Loucy (cell line): ENCODE measurements at regions not wholly inside any gene's neighbourhood (a gene's known extent, or its start where the extent isn't known, plus 50 kb on each side); places are given as distances from the start of the nearest gene placed in this dataset.

Experiments
- H2AFZ ChIP-seq: fragments of 200-600 bp; sonication (generic); 2 replicates; pipeline ENCODE4 v1.6.0; 2016; ENCODE audit warnings: antibody characterized with exemption, mild to moderate bottlenecking, low read length, moderate library complexity
- H3F3A ChIP-seq: fragments of 200-600 bp; 2 replicates; pipeline ENCODE4 v1.6.0; 2016; ENCODE audit warnings: antibody characterized with exemption, low read depth, mild to moderate bottlenecking
- H3K27me3 ChIP-seq: fragments of 200-600 bp; sonication (generic); 2 replicates; pipeline ENCODE4 v1.6.1; 2014; ENCODE audit warnings: low read length, mild to moderate bottlenecking; ENCODE audit not compliant: insufficient read depth, poor library complexity, severe bottlenecking
- H3K36me3 ChIP-seq: fragments of 200-600 bp; sonication (generic); 2 replicates; pipeline ENCODE4 v1.6.1; 2016; ENCODE audit warnings: low read length; ENCODE audit not compliant: insufficient read depth
- H3K4me1 ChIP-seq: fragments of 200-600 bp; sonication (generic); 2 replicates; pipeline ENCODE4 v1.5.1; 2014; ENCODE audit warnings: low read length, mild to moderate bottlenecking; ENCODE audit not compliant: insufficient read depth, poor library complexity, severe bottlenecking
- H3K4me2 ChIP-seq: fragments of 200-600 bp; sonication (generic); 2 replicates; pipeline ENCODE4 v1.6.0; 2014; ENCODE audit warnings: antibody characterized with exemption, low read length, low read depth, mild to moderate bottlenecking; ENCODE audit not compliant: poor library complexity, severe bottlenecking
- H3K4me3 ChIP-seq: fragments of 200-600 bp; sonication (generic); 2 replicates; pipeline ENCODE4 v1.5.1; 2014; ENCODE audit warnings: low read length, mild to moderate bottlenecking, mixed read lengths; ENCODE audit not compliant: poor library complexity, severe bottlenecking
- H3K79me2 ChIP-seq: fragments of 200-600 bp; sonication (generic); 2 replicates; pipeline ENCODE4 v1.6.1; 2014; ENCODE audit warnings: low read length; ENCODE audit not compliant: insufficient read depth
- H3K9ac ChIP-seq: fragments of 200-600 bp; sonication (generic); 2 replicates; pipeline ENCODE4 v1.6.0; 2014; ENCODE audit warnings: mild to moderate bottlenecking, low read depth, low read length, moderate library complexity; ENCODE audit not compliant: poor library complexity, severe bottlenecking
- H3K9me2 ChIP-seq: fragments of 200-600 bp; sonication (generic); replicated peaks from 2 replicates; pipeline ENCODE4 v1.6.1; 2016; ENCODE audit warnings: low read depth, low read length, mixed read lengths
- H3K9me3 ChIP-seq: fragments of 200-600 bp; sonication (generic); 2 replicates; pipeline ENCODE4 v1.6.1; 2014; ENCODE audit warnings: mild to moderate bottlenecking, antibody characterized with exemption, low read length, low read depth; ENCODE audit not compliant: insufficient read depth
- H4K20me1 ChIP-seq: fragments of 200-600 bp; sonication (generic); 2 replicates; pipeline ENCODE4 v1.6.0; 2014; ENCODE audit warnings: antibody characterized with exemption, low read length, mild to moderate bottlenecking; ENCODE audit not compliant: insufficient read depth, poor library complexity, severe bottlenecking
- EZH2phosphoT487 ChIP-seq: fragments of 200-600 bp; IDR thresholded peaks from 2 replicates; pipeline ENCODE4 v1.6.1; 2018; ENCODE audit warnings: antibody characterized with exemption, mild to moderate bottlenecking, moderate library complexity, borderline replicate concordance
- TF ChIP-seq, protein P1 (sequence below): fragments of 200-600 bp; sonication (generic); conservative IDR thresholded peaks from 2 replicates; pipeline ENCODE4 v1.5.1; 2014; ENCODE audit warnings: mild to moderate bottlenecking, antibody characterized with exemption, low read length

DNA sequence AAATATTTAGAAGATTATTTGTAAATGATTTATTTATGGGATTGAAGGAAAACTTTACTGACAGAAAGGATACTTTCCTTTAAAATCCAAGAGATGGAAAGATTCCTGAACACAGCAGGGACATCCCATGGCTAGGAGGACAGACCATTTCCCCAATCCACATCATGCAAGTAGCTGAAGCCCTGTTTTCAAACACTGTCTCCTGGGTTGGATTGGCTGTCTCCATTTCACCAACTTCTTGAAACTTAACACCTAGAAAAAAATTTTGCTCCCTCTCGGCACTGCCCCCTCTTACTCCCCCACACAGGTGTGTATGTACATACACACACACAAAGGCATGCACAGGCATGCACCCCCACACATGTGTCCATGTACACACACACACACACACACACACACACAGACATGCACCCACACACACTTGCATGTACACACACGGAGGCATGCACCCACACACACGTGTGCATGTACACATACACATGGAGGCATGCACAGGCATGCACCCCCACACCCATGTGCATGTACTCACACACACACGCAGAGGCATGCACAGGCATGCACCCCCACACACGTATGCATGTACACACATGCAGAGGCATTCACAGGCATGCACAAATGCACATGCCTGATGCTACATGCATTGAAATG lies 320.0 kb downstream of the CHRM3 start:
- TF ChIP-seq, protein P1, sequence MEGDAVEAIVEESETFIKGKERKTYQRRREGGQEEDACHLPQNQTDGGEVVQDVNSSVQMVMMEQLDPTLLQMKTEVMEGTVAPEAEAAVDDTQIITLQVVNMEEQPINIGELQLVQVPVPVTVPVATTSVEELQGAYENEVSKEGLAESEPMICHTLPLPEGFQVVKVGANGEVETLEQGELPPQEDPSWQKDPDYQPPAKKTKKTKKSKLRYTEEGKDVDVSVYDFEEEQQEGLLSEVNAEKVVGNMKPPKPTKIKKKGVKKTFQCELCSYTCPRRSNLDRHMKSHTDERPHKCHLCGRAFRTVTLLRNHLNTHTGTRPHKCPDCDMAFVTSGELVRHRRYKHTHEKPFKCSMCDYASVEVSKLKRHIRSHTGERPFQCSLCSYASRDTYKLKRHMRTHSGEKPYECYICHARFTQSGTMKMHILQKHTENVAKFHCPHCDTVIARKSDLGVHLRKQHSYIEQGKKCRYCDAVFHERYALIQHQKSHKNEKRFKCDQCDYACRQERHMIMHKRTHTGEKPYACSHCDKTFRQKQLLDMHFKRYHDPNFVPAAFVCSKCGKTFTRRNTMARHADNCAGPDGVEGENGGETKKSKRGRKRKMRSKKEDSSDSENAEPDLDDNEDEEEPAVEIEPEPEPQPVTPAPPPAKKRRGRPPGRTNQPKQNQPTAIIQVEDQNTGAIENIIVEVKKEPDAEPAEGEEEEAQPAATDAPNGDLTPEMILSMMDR = no peak
- no peak for TF ChIP-seq EZH2phosphoT487
- no peaks in the 10 kb centered on the region for H3K27me3 ChIP-seq
- H3K9me3 ChIP-seq = no peaks in the 10 kb centered on the region
- H3K36me3 ChIP-seq = no peaks in the 10 kb centered on the region
- no peaks in the 10 kb centered on the region for H3K4me1 ChIP-seq
- no peaks in the 10 kb centered on the region for H3F3A ChIP-seq
- H3K4me2 ChIP-seq = no peak overlapping the region
- no peak overlapping the region for H3K4me3 ChIP-seq
- no peak overlapping the region for H2AFZ ChIP-seq
- H3K79me2 ChIP-seq = no peaks in the 10 kb centered on the region
- no peak overlapping the region for H3K9ac ChIP-seq
- H4K20me1 ChIP-seq = no peaks in the 10 kb centered on the region
- H3K9me2 ChIP-seq = no peaks in the 10 kb centered on the region

DNA sequence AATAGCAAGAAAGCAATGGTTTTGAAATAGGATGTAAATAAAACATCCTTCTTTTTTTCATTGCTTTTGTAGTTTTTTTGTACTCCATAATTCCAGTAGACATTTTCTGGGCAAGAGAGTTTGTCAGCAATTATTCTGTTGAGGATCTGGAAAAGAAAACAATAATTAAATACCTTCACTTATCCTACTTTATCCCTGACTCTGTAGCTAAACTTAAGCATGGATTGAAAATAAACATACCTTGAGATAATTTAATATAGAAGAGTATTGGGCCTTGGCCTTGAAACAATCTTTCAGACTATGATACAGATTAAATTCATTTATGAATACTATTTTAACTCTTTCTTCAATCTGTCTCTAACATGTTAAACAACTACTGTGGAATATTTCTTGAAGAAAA lies 321.2 kb downstream of the CHRM3 start:
- no peaks in the 10 kb centered on the region for H3K27me3 ChIP-seq

DNA sequence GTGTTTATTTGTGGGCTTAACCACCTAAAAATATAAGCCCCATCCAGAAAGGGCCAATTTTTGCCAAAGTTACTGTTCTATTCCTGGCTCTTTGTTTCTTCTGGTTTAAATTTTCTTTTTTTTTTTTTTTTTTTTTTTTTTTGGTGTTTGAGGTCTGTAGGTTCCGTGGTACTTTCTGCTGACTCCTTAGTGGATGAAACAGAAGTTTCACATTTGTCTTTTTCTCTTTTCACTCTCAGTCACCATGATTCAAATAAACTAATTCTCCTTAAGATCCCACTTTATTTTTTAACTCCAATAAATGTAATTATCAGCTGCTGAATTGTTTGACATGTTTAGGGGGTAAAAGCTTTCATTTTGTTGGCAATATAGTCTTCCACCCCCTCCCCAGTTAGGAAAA lies 322.3 kb downstream of the CHRM3 start:
- no peaks in the 10 kb centered on the region for H3K9me3 ChIP-seq
- H3K36me3 ChIP-seq = no peaks in the 10 kb centered on the region
- H3K9me2 ChIP-seq = no peaks in the 10 kb centered on the region
- no peaks in the 10 kb centered on the region for H3K79me2 ChIP-seq
- no peak overlapping the region for H3K4me3 ChIP-seq
- no peak overlapping the region for H3K4me2 ChIP-seq
- TF ChIP-seq EZH2phosphoT487 = no peak
- TF ChIP-seq, protein P1 = no peak
- no peak overlapping the region for H2AFZ ChIP-seq
- H4K20me1 ChIP-seq = no peaks in the 10 kb centered on the region
- no peaks in the 10 kb centered on the region for H3K4me1 ChIP-seq
- no peaks in the 10 kb centered on the region for H3K27me3 ChIP-seq
- H3F3A ChIP-seq = no peaks in the 10 kb centered on the region
- H3K9ac ChIP-seq = no peak overlapping the region

More for the DNA sequence above, 321.2 kb downstream of the CHRM3 start:
- Histone ChIP-seq H3K36me3 (no peaks in the 10 kb centered on the region), H3K9me3 (no peaks in the 10 kb centered on the region), H3K4me3 (no peak overlapping the region), H3F3A (no peaks in the 10 kb centered on the region), H3K9ac (no peak overlapping the region), H4K20me1 (no peaks in the 10 kb centered on the region), H3K79me2 (no peaks in the 10 kb centered on the region), H2AFZ (no peak overlapping the region), H3K9me2 (no peaks in the 10 kb centered on the region), H3K4me2 (no peak overlapping the region), H3K4me1 (no peaks in the 10 kb centered on the region)
- TF ChIP-seq, protein P1 = no peak
- TF ChIP-seq EZH2phosphoT487 = no peak
